ENCODE measurements at regions not wholly inside any gene's neighbourhood (a gene's known extent, or its start where the extent isn't known, plus 50 kb on each side); places are given as distances from the start of the nearest gene placed in this dataset.
"Not testable (repeated sequence)": the region's sequence is repeated elsewhere in the genome, so short reads cannot be mapped to it uniquely, and the experiment has no call there.

DNA sequence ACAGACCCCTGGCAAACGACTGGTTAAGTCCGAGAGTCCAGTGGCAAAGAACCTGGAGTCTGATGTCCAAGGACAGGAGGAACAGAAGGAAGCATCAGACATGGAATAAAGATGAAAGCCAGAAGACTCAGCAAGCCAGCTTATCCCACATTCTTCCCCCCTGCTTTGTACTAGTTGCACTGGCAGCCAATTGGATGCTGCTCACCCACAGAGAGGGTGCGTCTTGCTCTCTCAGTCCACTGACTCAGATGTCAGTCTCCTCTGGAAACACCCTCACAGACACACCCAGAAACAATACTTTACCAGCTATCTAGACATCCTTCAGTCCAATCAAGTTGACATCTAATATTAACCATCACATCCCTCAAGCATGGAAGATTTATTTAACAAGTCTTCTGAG, 1265.8 kb upstream of the CNTN5 start:
- no peak for DNase-seq (ENCODE audit: low spot score)

DNA sequence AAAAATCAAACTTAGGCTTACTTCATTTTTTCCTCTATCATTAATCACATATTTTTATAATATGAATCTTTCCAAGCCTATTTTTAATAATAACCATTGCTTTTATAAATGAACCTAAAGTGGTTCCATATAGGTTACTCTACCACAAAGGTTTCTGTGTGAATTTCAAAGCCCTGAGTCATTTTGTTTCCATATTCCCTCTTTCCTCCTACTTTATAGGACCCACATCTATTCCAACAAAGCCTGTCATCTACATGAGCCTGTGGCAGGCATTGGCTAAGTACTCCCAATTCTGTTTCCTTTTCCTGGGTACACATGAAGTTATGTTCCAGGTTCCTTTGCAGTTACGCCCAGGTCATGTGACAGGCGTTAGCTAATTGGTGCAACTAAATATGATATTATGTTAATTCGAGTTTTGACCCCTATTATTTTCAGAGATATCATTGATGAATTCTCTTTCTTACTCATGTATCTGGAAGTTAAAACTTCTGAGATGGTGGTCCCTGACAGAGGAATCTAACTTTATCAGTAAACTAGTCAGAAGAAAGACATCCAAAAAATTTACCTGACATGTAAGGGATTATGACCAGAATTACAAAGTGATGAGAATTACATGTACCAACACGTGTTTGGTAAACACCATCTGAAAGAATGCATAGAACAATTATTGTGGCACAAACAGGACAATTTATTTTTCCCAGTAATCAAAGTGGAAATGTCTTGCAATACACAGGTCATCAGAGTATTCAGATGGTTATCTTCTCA, 1264.0 kb upstream of the CNTN5 start:
- no peak for DNase-seq (ENCODE audit: low spot score)

DNA sequence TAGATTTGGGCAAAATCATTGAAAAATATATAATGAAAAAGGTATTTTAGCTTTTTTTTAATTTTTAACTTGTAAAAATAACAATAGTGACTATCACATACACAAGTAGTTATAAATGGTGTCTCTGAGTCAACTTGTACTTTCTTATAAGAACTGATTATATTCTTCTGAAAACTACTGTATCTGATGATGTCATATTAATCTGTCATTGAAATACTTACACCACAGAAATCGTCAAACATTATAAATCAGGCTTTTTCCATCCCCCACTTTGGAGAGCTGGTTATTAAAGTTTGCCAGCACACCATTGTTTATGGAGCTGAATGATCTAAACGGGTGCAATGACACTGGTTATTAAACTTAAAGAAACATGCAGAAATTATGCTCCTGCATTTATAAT, 1259.6 kb upstream of the CNTN5 start:
- DNase-seq (ENCODE audit: low spot score), result no peak

DNA sequence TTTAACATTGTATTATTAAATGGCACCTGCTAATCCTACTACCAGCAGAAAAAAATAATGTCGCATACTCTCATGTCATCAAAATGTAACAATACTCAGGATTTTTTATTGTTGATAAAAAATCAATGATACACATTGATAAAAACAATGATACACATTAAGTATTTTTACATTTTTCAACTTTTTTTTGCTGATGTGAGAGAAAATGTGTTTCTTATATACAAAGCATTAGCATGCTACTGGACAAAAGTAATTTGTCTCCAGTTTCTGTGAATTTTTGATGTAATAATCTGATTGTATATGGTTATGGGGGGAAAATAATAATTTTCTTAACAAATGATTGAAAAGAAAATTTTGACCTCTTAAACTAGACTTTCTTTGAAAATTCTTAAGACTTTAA, 1256.6 kb upstream of the CNTN5 start:
- DNase-seq (ENCODE audit: low spot score), result no peak

DNA sequence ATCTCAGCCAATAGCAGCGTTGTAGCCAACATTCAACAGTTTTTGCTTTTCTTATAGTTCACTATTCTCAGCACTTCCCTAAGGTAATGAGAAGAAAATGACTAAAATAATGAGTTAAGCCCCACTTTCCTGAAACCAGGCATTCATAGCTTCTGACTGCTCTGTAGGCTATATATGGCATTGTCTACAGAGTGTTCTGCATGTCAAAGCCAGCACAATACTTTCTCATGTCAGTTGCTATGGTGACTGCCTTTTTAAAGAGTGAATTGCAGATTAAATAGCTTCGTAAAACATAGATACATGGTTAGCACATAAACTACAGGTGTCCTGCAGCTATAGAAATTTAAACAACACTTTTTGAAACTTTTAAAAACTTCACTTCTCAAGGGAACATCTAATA, 1256.1 kb upstream of the CNTN5 start:
- DNase-seq (ENCODE audit: low spot score), result no peak

DNA sequence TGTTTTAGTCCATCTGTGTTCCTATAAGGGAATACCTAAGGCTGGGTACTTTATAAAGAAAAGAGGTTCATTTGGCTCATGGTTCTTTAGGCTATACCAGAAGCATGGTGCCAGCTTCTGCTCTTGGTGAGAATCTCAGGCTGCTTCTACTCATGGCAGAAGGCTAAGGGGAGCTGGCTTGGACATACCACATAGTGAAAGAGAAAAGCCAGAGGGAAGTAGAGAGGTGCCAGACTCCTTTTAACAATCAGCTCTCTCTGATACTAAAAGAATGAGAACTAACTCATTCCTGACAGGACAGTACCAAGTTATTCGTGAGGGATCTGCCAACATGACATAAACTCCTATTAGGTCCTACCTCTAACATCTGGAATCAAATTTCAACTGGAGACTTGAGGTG, 1250.2 kb upstream of the CNTN5 start:
- DNase-seq (ENCODE audit: low spot score), result no peak

DNA sequence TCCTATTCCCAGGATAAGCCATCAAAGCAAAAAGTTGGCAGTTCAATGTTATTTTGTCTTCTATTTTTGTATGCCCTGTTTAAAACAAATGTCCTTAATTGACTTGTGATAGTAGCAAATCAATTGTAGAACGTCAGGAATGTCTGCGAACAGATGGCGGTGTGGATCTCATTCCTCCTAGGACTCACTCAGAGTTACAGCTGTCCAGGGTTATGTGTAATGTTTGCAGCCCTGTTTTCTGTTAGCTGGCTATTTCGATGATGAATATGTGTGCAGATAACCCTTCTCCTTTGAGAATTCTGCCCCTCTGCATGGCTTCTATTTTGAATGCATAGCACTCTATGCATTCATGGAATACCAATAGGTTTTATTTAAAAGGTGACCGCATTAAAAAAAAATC, 1248.0 kb upstream of the CNTN5 start:
- DNase-seq (ENCODE audit: low spot score), result no peak

DNA sequence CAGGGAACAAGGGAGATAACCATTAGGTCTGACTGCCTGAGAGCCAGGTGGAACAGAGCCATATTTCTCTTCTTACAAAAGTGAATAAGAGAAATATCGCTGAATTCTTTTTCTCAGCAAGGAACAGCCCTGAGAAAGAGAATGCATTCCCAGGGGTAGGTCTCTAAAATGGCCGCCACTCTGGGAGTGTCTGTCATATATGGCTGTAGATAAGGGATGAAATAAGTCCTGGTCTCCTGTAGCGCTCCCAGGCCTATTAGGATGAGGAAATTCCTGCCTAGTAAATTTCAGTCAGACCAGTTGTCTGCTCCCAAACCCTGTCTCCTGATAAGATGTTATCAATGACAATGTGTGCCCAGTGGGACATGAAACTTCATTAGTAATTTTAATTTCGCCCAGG, 1236.4 kb upstream of the CNTN5 start:
- DNase-seq (ENCODE audit: low spot score), result not testable (repeated sequence)

DNA sequence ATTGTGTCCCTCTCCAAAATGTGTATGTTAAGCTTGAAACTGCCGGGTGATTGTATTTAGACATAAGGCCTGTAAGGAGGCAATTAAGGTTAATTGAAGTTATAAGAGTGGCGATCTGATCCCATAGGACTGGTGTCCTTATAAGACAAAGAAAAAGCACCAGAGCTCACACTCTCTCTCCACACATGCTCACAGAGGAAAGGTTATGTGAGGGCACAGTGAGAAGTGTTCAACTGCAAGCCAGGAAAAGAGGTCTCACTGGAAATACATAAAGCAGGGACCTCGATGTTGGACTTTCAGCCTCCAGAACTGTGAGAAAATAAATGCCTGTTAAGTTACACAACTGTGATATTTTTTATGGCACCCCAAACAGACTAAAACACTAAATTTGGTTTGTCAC, 1233.8 kb upstream of the CNTN5 start:
- no peak for DNase-seq (ENCODE audit: low spot score)

DNA sequence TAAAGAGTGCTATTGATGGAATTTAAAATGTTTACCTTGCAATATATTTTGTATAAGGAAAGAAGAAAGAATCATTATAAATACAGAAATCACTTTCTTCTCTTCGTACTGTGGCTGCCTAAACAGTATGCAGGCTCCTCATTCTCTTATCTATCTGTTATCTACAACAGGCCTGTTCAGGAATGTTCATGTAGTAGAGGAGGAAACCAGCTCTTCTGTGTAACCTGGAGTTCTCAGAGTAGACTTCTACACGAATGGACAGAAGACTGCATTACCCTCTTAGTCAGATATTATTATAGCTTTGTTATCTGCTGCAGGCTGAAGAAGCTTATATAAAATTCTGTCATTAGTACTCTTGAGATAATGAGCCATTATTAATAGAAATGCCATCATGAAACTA, 1225.9 kb upstream of the CNTN5 start:
- no peak for DNase-seq (ENCODE audit: low spot score)

DNA sequence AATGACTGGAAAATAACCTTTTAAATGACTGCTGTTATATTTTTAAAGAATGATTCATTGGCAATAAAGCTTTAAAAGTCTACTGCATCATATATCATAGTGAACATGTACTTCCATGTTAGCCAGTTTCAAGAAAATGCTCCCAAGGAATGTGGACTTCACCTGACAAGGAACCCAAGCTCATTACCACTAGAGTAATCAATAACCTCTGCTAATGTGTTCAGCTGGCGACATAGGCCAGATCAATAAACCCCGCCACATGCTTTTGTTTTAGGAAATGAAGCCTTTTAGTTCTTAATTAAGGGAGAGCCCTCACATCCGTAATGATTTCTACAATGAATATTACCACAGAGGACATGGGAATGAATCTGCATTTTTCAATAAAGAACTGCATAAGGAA, 1219.9 kb upstream of the CNTN5 start:
- no peak for DNase-seq (ENCODE audit: low spot score)

DNA sequence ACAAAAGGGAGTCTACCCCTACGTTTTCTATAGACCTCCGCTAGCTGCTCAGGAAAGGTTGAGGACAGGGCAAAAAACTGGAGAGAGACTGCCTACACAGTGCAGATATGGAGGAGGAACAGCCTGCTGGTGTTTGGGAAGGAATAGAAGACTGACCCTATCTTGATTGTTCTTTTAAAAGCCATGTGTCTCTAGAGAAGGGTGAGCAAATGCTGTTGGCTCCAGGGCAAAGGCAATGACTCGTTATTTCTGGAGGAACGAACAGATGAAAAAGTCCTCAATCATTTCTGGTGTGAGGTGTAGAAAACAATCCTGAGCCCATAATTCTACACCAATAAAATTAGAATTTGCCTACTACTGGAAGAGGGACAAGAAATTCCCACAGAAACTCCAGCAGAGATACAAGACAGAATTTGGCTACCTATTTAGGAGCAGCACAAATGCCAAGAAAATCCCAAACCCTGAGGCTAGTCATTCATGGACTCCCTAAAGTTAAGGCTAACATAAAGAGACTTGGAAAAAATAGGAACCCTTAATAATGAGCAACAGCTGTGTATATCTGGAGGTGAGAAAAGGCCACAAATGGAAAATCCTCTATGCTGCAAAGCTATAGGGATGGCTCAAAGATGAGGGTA, 1206.3 kb upstream of the CNTN5 start:
- no peak for DNase-seq (ENCODE audit: low spot score)

DNA sequence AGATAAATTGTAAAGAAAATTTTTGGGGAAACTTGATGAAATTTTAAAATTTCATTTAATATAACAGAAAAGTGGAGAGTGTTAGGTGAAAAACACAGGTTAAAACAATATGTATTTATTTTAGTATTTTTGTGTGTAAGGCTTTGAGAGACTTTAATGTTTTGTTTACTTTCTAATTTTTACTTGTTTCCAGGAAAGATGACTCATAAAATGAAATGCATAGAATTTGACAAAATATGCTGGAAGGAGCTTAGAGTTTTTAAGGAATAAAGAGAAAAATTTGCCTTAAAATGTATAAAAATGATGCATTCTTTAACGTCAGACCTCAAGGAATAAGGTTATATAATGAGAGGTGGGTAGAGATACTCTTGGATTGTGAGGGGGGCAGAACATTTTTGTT, 1205.1 kb upstream of the CNTN5 start:
- DNase-seq (ENCODE audit: low spot score), result no peak

DNA sequence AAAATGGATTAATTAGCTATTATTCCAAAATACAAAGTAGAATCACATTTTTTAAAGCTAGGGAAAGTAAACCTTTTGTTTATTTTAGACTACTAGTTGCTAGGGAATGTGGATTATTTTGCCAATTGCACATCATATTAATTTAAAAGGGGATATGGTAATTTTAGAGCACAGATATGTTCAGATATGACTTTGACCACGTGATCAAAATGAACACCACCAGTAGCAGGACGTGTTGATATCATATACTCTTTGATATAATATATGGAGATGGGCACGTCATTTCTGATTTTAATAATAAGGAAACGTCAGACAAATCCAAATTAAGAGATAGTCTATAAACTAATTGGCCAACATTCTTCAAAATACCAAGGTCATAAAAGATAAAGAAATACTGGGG, 1188.3 kb upstream of the CNTN5 start:
- DNase-seq (ENCODE audit: low spot score), result no peak

DNA sequence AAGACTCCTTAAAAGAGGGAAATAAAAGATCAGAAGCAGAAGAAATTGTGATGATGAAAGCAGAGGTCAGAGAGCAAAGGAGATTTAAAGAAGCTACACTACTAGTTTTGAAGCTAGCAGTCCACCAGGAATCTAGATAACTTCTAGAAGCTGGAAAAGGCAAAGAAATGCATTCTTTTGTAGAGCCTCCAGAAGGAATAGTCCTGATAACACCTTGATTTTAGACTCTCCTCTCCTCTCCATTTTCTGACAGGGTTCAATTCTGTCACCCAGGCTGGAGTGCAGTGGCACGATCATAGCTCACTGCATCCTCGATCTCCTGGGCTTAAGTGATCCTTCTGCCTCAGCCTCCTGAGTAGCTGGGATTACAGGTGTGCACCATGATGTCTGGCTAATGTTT, 1187.3 kb upstream of the CNTN5 start:
- DNase-seq (ENCODE audit: low spot score), result no peak

DNA sequence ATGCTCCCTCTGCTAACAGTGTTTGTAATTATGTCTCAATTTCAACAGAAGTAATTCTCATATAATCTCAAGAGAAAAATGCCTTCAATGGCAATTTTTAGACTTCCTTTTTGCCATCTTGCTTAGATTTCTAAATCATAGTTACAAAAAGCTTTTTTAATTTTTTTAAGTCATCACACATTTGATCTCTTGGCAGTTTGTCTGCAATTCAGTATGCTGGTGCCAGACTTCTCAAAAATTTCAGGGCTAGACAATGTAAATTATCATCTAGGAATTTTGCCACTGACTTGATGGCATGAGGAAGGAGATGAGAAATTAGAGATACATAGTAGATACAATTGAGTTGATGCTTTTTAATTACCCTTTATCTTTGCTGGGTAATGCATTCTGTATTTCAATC, 1176.7 kb upstream of the CNTN5 start:
- DNase-seq (ENCODE audit: low spot score), result no peak

DNA sequence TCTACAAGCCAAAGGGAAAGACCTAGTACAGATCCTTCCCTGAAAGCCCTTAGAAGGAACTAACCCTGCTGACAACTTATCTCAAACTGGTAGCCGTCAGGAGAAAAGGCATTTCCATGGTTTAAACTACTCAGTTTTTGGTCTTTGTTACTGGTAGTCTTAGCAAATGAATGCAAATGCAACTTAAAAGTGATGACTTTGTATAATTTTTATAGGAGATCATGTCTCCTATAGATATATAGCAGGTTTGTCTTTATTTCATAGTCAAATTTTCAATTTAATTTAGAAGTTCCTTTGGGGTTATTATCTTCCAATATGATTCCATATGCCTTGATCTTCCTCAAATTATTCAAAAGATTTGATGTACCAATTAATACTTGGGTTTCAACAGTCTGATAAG, 1173.0 kb upstream of the CNTN5 start:
- DNase-seq (ENCODE audit: low spot score), result no peak

DNA sequence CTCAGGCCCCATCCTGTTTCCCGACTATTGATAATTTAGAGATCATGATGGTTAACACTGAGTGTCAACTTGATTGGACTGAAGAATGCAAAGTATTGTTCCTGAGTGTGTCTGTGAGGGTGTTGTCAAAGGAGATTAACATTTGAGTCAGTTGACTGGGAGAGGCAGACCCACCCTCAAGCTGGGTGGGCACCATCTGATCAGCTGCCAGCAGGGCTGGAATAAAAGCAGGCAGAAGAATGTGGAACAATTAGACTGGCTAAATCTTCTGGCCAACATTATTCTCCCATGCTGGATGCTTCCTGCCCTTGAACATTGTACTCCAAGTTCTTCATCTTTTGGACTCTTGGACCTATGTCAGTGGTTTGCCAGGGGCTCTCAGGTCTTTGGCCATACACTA, 1170.0 kb upstream of the CNTN5 start:
- no peak for DNase-seq (ENCODE audit: low spot score)

DNA sequence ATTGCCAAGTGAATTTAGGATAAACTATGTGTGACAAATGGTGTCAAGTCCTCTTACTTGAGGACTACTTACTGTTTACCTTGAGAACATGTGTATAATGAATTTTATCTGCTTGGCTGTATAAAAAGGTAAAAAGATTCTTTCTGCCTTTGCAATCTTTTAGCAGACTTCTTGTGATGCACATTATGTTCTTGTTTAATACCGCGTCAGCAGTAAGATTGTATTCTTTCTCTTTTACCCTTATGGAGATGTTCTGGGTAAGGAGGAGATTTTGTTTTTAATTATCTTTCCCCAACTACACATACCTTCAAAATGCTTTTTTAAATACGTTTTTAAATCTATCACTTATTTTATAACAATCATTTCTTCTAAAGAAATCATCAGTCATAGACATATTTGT, 1166.4 kb upstream of the CNTN5 start:
- no peak for DNase-seq (ENCODE audit: low spot score)

DNA sequence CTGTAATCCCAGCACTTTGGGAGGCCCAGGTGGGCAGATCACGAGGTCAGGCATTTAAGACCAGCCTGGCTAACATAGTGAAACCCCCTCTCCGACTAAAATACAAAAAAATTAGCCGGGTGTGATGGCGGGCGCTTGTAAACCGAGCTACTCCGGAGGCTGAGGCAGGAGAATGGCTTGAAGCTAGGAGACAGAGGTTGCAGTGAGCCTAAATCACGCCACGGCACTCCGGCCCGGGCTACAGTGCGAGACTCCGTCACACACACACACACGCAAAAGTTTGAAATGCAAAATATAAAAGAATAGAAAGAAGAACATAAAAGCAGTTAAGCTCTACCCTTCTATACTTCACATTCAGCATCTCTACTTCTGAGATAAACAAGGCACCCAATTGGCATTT, 1165.9 kb upstream of the CNTN5 start:
- no peak for DNase-seq (ENCODE audit: low spot score)

DNA sequence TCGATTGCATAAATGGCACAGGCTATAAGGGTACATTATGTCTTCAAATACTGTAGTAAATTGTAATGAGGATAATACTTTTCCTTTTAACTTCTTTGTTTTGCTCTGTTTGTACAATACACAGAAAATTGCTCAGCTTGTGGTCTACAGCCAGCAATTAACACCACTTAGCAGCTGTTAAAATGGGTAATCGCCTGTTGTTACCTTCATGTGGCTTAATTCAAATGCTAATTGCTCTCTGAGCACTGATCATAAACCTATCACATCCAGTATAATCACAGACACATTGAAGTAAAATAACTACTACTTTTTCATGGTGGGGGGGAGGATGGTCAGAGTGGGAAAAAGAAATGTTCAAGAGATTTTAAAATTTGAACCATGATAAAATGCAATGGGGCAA, 1164.1 kb upstream of the CNTN5 start:
- DNase-seq (ENCODE audit: low spot score), result no peak

DNA sequence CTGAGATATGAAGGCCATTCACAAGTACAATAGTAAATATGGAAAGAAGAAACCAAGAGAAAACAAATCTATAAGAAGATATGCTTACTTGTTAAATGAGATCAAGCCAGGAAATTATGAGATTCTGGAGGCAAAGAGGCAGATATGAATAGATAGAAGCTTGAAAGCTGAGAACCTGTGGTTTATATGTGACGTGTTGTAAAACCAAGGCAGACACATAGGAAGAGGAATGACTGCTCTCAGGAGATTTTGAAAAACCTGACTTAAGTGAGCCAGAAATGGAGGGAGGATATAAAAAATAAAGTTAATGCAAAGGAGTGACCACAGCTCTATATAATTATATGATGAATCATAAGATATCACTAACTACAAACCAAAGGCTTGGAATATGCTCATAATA, 1160.5 kb upstream of the CNTN5 start:
- no peak for DNase-seq (ENCODE audit: low spot score)

DNA sequence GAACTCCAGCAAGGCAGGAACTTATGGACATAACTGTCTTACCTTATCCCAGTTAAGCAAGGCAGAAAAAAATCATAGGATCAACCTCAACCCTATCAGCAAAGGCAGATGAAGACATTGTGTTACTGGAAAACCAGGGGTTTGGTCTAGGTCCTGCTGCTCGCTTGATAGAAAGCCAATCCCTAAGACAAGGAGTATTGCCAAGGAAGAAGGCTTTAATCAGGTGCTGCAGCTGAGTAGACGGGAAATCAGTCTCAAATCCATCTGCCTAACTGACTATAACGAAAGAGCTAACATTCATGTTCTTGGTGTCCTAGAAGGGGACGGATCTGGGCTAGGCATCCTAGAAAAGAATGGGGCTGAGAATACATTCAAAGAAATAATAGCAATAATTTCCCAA, 1158.7 kb upstream of the CNTN5 start:
- no peak for DNase-seq (ENCODE audit: low spot score)

DNA sequence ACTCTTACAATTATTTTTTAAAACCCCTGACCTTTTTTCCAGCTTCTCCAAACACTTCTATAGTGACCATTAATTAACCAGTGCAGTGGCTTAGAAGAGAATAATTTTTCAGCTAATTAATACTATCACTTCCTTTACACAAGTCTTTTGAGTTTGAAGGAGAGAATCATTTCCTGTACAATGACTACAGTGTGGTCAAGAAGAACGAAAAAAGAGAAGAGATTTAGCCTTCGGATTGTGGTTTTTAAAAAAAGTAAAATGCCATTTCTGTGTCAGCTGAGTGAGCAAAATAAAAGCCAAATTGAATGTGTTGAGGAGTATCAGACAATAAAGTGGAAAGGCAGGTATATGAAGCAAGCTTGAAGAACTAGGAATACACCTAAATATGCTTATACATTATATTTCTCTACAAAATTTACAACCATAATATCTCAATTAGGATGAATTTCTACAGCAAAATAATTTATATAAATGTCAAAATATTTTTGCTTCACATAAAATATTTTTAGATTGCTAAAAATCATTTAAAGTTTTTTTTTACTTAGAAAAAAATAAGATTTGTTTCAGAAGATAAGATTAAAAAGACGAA, 1155.2 kb upstream of the CNTN5 start:
- no peak for DNase-seq (ENCODE audit: low spot score)
